ENCODE measurements at regions not wholly inside any gene's neighbourhood (a gene's known extent, or its start where the extent isn't known, plus 50 kb on each side); places are given as distances from the start of the nearest gene placed in this dataset.
A peak's percentile ranks its signal among the peaks of the same experiment; 100 is the strongest.

- DNase-seq (ENCODE audit: low spot score) = no peak
- H3K9me3 ChIP-seq (ENCODE audit: low read depth, low read length, poor library complexity, severe bottlenecking) = no peaks in the 10 kb centered on the region
- TF ChIP-seq CTCF (conservative IDR thresholded peaks at IDR 0.05; ENCODE audit: low read depth, low read length) (peak; percentile 32; the same call in 1 of the 2 replicates), EZH2 (IDR thresholded peaks at IDR 0.05; ENCODE audit: borderline replicate concordance, low read depth, low read length, poor library complexity, severe bottlenecking) (no peak)
- no peaks in the 10 kb centered on the region for H3K36me3 ChIP-seq (ENCODE audit: insufficient read depth, low read length, poor library complexity, severe bottlenecking)
- no peak overlapping the region for H3K27ac ChIP-seq (ENCODE audit: low read depth, low read length, poor library complexity, severe bottlenecking)
- intact Hi-C loops (cut with micrococcal nuclease; ENCODE audit: unreplicated experiment) = loop anchor here (2.0 to 10.0 kb wide), 2 partner anchors 211 to 953 kb away; no protein-coding TSS in a partner anchor
- H3K27me3 ChIP-seq (replicated peaks; ENCODE audit: insufficient read depth, low read depth, low read length, poor library complexity) = no peaks in the 10 kb centered on the region
- CTCF ChIA-PET = interaction anchor here (0.5 to 1.2 kb wide), 8 partner anchors 8 to 954 kb away, joined by 3 to 8 read pairs (median 3); no protein-coding TSS in a partner anchor
- POLR2A ChIA-PET (ENCODE audit: low non-redundant PET) = no interaction called here
- no TSS peak for BruUV-seq (replicated peaks)
- H3K4me3 ChIP-seq (ENCODE audit: low read depth, low read length, poor library complexity, severe bottlenecking) = no peak overlapping the region
- H3K4me1 ChIP-seq (ENCODE audit: insufficient read depth, low read length, poor library complexity, severe bottlenecking) = peaks cover 6% of the 10 kb centered on the region
Measured at GRCh38 chr2:161063946-161064306, 96.3 kb upstream of the TANK start.

GRCh38 chr2:161067846-161068350 is 92.3 kb upstream of the TANK start:
- BruUV-seq (replicated peaks) = no TSS peak
- TF ChIP-seq EZH2 (IDR thresholded peaks at IDR 0.05; ENCODE audit: borderline replicate concordance, low read depth, low read length, poor library complexity, severe bottlenecking) (no peak), CTCF (conservative IDR thresholded peaks at IDR 0.05; ENCODE audit: low read depth, low read length) (no peak)
- Histone ChIP-seq H3K4me1 (ENCODE audit: insufficient read depth, low read length, poor library complexity, severe bottlenecking) (peaks cover 6% of the 10 kb centered on the region), H3K27ac (ENCODE audit: low read depth, low read length, poor library complexity, severe bottlenecking) (no peak overlapping the region), H3K36me3 (ENCODE audit: insufficient read depth, low read length, poor library complexity, severe bottlenecking) (no peaks in the 10 kb centered on the region), H3K9me3 (ENCODE audit: low read depth, low read length, poor library complexity, severe bottlenecking) (no peaks in the 10 kb centered on the region), H3K4me3 (ENCODE audit: low read depth, low read length, poor library complexity, severe bottlenecking) (no peak overlapping the region), H3K27me3 (replicated peaks; ENCODE audit: insufficient read depth, low read depth, low read length, poor library complexity) (no peaks in the 10 kb centered on the region)
- ChIA-PET CTCF (no interaction called here), POLR2A (ENCODE audit: low non-redundant PET) (no interaction called here)
- DNase-seq (ENCODE audit: low spot score) = no peak
- intact Hi-C loops (cut with micrococcal nuclease; ENCODE audit: unreplicated experiment) = loop anchor here (10.0 kb wide), 1 partner anchor 207 kb away; no protein-coding TSS in a partner anchor

DNA sequence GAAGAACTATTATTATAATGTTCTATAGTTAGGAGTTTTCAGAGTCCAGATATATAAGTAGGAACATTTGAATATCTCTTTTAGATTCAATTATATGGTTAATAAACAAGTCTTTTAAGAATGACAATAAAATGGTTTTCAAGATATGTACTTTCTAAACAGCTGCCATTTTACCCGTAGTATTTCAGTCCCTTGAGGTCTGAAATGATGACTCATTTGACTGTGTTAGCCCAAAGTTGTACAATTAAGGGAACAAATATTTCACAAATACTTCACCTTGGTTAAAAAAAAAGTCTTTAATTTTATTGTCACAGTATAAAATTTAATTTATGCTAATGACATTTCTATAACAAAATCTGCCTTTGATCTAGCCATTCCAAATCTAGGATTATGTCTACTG is 91.6 kb upstream of the TANK start:
- DNase-seq (ENCODE audit: low spot score) = peak; percentile 39

More for the DNA sequence above, 91.6 kb upstream of the TANK start:
- Histone ChIP-seq H3K36me3 (ENCODE audit: insufficient read depth, low read length, poor library complexity, severe bottlenecking) (no peaks in the 10 kb centered on the region), H3K9me3 (ENCODE audit: low read depth, low read length, poor library complexity, severe bottlenecking) (no peaks in the 10 kb centered on the region), H3K4me3 (ENCODE audit: low read depth, low read length, poor library complexity, severe bottlenecking) (no peak overlapping the region), H3K4me1 (ENCODE audit: insufficient read depth, low read length, poor library complexity, severe bottlenecking) (no peaks in the 10 kb centered on the region), H3K27me3 (replicated peaks; ENCODE audit: insufficient read depth, low read depth, low read length, poor library complexity) (no peaks in the 10 kb centered on the region), H3K27ac (ENCODE audit: low read depth, low read length, poor library complexity, severe bottlenecking) (no peak overlapping the region)
- BruUV-seq (replicated peaks) = no TSS peak
- TF ChIP-seq EZH2 (IDR thresholded peaks at IDR 0.05; ENCODE audit: borderline replicate concordance, low read depth, low read length, poor library complexity, severe bottlenecking) (no peak), CTCF (conservative IDR thresholded peaks at IDR 0.05; ENCODE audit: low read depth, low read length) (no peak)
- CTCF ChIA-PET = no interaction called here
- intact Hi-C loops (cut with micrococcal nuclease; ENCODE audit: unreplicated experiment) = loop anchor here (10.0 kb wide), 1 partner anchor 206 kb away; no protein-coding TSS in a partner anchor
- POLR2A ChIA-PET (ENCODE audit: low non-redundant PET) = no interaction called here
